Loucy (cell line): ENCODE measurements at regions not wholly inside any gene's neighbourhood (a gene's known extent, or its start where the extent isn't known, plus 50 kb on each side); places are given as distances from the start of the nearest gene placed in this dataset.

Experiments
- CTCF ChIP-seq: fragments of 200-600 bp; sonication (generic); conservative IDR thresholded peaks from 2 replicates; pipeline ENCODE4 v1.5.1; 2014; ENCODE audit warnings: mild to moderate bottlenecking, antibody characterized with exemption, low read length
- EZH2phosphoT487 ChIP-seq: fragments of 200-600 bp; IDR thresholded peaks from 2 replicates; pipeline ENCODE4 v1.6.1; 2018; ENCODE audit warnings: antibody characterized with exemption, mild to moderate bottlenecking, moderate library complexity, borderline replicate concordance

GRCh38 chrX:144810539-144810938 is 436.8 kb upstream of the SPANXN1 start:
- TF ChIP-seq CTCF: no peak
- no peak for TF ChIP-seq EZH2phosphoT487
